HTR-8/SVneo (cell line): ENCODE measurements at regions not wholly inside any gene's neighbourhood (a gene's known extent, or its start where the extent isn't known, plus 50 kb on each side); places are given as distances from the start of the nearest gene placed in this dataset.

Experiments
- DNase-seq: peaks from one replicate; pipeline ENCODE4 v3.0.0; 2011; ENCODE audit warnings: low spot score, mixed read lengths; ENCODE audit not compliant: insufficient read length
- FAIRE-seq: peaks from 2 replicates; lab custom pipeline; 2011; peaks lifted over from hg19 to GRCh38; lab: Jason Lieb, UNC

- no peak for FAIRE-seq
Measured at GRCh38 chr1:91153341-91153740, 131.5 kb upstream of the ZNF644 start.

GRCh38 chr1:91152331-91152730, 130.5 kb upstream of the ZNF644 start:
- DNase-seq (no peak), FAIRE-seq (no peak)

More at GRCh38 chr1:91153341-91153740, 131.5 kb upstream of the ZNF644 start:
- no peak for DNase-seq

GRCh38 chr1:91151702-91152101, 129.9 kb upstream of the ZNF644 start:
- DNase-seq: no peak
- FAIRE-seq: no peak

GRCh38 chr1:91148641-91149069, 126.8 kb upstream of the ZNF644 start:
- FAIRE-seq (no peak), DNase-seq (no peak)

GRCh38 chr1:91141858-91142257, 120.0 kb upstream of the ZNF644 start:
- FAIRE-seq (no peak), DNase-seq (no peak)

- DNase-seq (no peak), FAIRE-seq (no peak)
Measured at GRCh38 chr1:91138959-91139358, 117.1 kb upstream of the ZNF644 start.

- no peak for FAIRE-seq
Measured at GRCh38 chr1:91137173-91137852, 115.5 kb upstream of the ZNF644 start.

GRCh38 chr1:91135799-91136198, 114.0 kb upstream of the ZNF644 start:
- no peak for DNase-seq
- no peak for FAIRE-seq

More at GRCh38 chr1:91137173-91137852, 115.5 kb upstream of the ZNF644 start:
- no peak for DNase-seq

- DNase-seq (no peak), FAIRE-seq (no peak)
Measured at GRCh38 chr1:91133248-91133647, 111.4 kb upstream of the ZNF644 start.

- DNase-seq (no peak), FAIRE-seq (no peak)
Measured at GRCh38 chr1:91130256-91130985, 108.6 kb upstream of the ZNF644 start.

GRCh38 chr1:91129458-91129857, 107.6 kb upstream of the ZNF644 start:
- FAIRE-seq (no peak), DNase-seq (no peak)

GRCh38 chr1:91129017-91129416, 107.2 kb upstream of the ZNF644 start:
- FAIRE-seq (no peak), DNase-seq (no peak)

GRCh38 chr1:91124989-91125417, 103.2 kb upstream of the ZNF644 start:
- no peak for FAIRE-seq
- no peak for DNase-seq

- DNase-seq: no peak
- FAIRE-seq: no peak
Measured at GRCh38 chr1:91124290-91124985, 102.6 kb upstream of the ZNF644 start.

GRCh38 chr1:91123773-91124172, 101.9 kb upstream of the ZNF644 start:
- FAIRE-seq (no peak), DNase-seq (no peak)

GRCh38 chr1:91123319-91123718, 101.5 kb upstream of the ZNF644 start:
- DNase-seq: no peak
- FAIRE-seq: no peak

GRCh38 chr1:91122106-91122717, 100.4 kb upstream of the ZNF644 start:
- DNase-seq (no peak), FAIRE-seq (no peak)

- FAIRE-seq (no peak), DNase-seq (no peak)
Measured at GRCh38 chr1:91121366-91121765, 99.5 kb upstream of the ZNF644 start.

- DNase-seq: no peak
Measured at GRCh38 chr1:91120936-91121335, 99.1 kb upstream of the ZNF644 start.

GRCh38 chr1:91120421-91120820, 98.6 kb upstream of the ZNF644 start:
- DNase-seq (no peak), FAIRE-seq (no peak)

More at GRCh38 chr1:91120936-91121335, 99.1 kb upstream of the ZNF644 start:
- FAIRE-seq: no peak

- FAIRE-seq (no peak), DNase-seq (no peak)
Measured at GRCh38 chr1:91104712-91105111, 82.9 kb upstream of the ZNF644 start.
